ENCODE measurements at regions not wholly inside any gene's neighbourhood (a gene's known extent, or its start where the extent isn't known, plus 50 kb on each side); places are given as distances from the start of the nearest gene placed in this dataset.

GRCh38 chr9:13786711-13787110, 507.2 kb upstream of the MPDZ start:
- Histone ChIP-seq H2AFZ (ENCODE audit: low read length) (no peak overlapping the region), H3K4me2 (ENCODE audit: insufficient read depth, insufficient read length, low read length) (no peak overlapping the region)
- no peak for DNase-seq

More at GRCh38 chr9:13786711-13787110, 507.2 kb upstream of the MPDZ start:
- H3K79me1 ChIP-seq (ENCODE audit: insufficient read depth, low read depth, low read length, poor library complexity, severe bottlenecking) = no peaks in the 10 kb centered on the region
- no peak overlapping the region for H3K56ac ChIP-seq (ENCODE audit: insufficient read length, low read depth, low read length)
- H3K27me3 ChIP-seq (ENCODE audit: insufficient read depth, low read length) = no peaks in the 10 kb centered on the region
- H3K18ac ChIP-seq (ENCODE audit: insufficient read length, low read depth, low read length) = no peak overlapping the region
- Mint-ChIP-seq H3K4me1 (peaks cover 3% of the 10 kb centered on the region in 2 experiments; a peak in 3 of 4 replicates), H3K9me3 (no peaks in the 10 kb centered on the region), H3K27ac (no peak overlapping the region), H3K4me3 (no peak overlapping the region), H3K36me3 (ENCODE audit: insufficient read depth in 1 of 3, low read depth in 3 of 3) (no peaks in the 10 kb centered on the region), H3K27me3 (ENCODE audit: low read depth) (no peaks in the 10 kb centered on the region)
- no peaks in the 10 kb centered on the region for H3K4me1 ChIP-seq (ENCODE audit: insufficient read depth, low read length)
- H3K23me2 ChIP-seq (ENCODE audit: insufficient read length, low read depth, low read length, poor library complexity, severe bottlenecking) = no peaks in the 10 kb centered on the region
- no peak overlapping the region for H4K5ac ChIP-seq (ENCODE audit: insufficient read length, low read depth, low read length)
- no peak overlapping the region for H2AK5ac ChIP-seq (ENCODE audit: insufficient read length, low read length)
- no peak overlapping the region for H3K23ac ChIP-seq (ENCODE audit: insufficient read length, low read depth, low read length)
- H2BK120ac ChIP-seq (ENCODE audit: low read depth, low read length, poor library complexity, severe bottlenecking) = no peak overlapping the region
- H3K9me3 ChIP-seq (ENCODE audit: control insufficient read depth, low read depth, low read length) = no peaks in the 10 kb centered on the region
- no peak overlapping the region for H4K8ac ChIP-seq (replicated peaks; ENCODE audit: insufficient read length, low read depth, low read length)
- H3T11ph ChIP-seq (ENCODE audit: low read length) = no peak overlapping the region
- no peak overlapping the region for H3K4ac ChIP-seq (ENCODE audit: low read depth, low read length)
- no peak overlapping the region for H2BK15ac ChIP-seq (ENCODE audit: low read depth, low read length)
- H4K91ac ChIP-seq (ENCODE audit: insufficient read length, low read depth, low read length) = no peak overlapping the region
- no peak overlapping the region for H3K9ac ChIP-seq (ENCODE audit: extremely low read depth, insufficient read length, low read length)
- no peaks in the 10 kb centered on the region for H3K79me2 ChIP-seq (ENCODE audit: insufficient read depth, low read length)
- TF ChIP-seq CTCF (conservative IDR thresholded peaks at IDR 0.05) = no peak
- H3K14ac ChIP-seq (ENCODE audit: insufficient read depth, low read length) = no peak overlapping the region
- H2BK12ac ChIP-seq (ENCODE audit: insufficient read length, low read depth, low read length) = no peak overlapping the region
- no peak overlapping the region for H3K27ac ChIP-seq (ENCODE audit: insufficient read length, low read depth, low read length)
- H2BK20ac ChIP-seq (ENCODE audit: low read depth, low read length, poor library complexity, severe bottlenecking) = no peak overlapping the region
- no peak overlapping the region for H2BK5ac ChIP-seq (ENCODE audit: insufficient read length, low read length)
- no peaks in the 10 kb centered on the region for H4K20me1 ChIP-seq (ENCODE audit: control insufficient read depth, insufficient read depth, insufficient read length)
